Astrocyte (in vitro differentiated cells and primary cell): ENCODE measurements at regions not wholly inside any gene's neighbourhood (a gene's known extent, or its start where the extent isn't known, plus 50 kb on each side); places are given as distances from the start of the nearest gene placed in this dataset.
A peak's percentile ranks its signal among the peaks of the same experiment; 100 is the strongest.

Experiments
- DNase-seq: peaks from one replicate; pipeline ENCODE4 v3.0.0-alpha.2; 2010; ENCODE audit warnings: low read depth
- FAIRE-seq: peaks from 2 replicates; lab custom pipeline; 2011; peaks lifted over from hg19 to GRCh38; lab: Jason Lieb, UNC
- H2AFZ ChIP-seq: 2 replicates; pipeline ENCODE4 v1.6.0; 2012; ENCODE audit warnings: low read depth, low read length, inconsistent platforms
- H3K27ac ChIP-seq: 2 replicates; pipeline ENCODE4 v1.5.1; 2011; ENCODE audit warnings: low read depth, low read length, inconsistent platforms
- H3K27me3 ChIP-seq: 2 replicates; pipeline ENCODE4 v1.6.0; 2011; ENCODE audit warnings: low read length, inconsistent platforms; ENCODE audit not compliant: insufficient read depth
- H3K36me3 ChIP-seq: 2 replicates; pipeline ENCODE4 v1.5.1; 2011; ENCODE audit warnings: low read length, inconsistent platforms; ENCODE audit not compliant: insufficient read depth
- H3K4me1 ChIP-seq: 2 replicates; pipeline ENCODE4 v1.5.1; 2011; ENCODE audit warnings: low read length, inconsistent platforms; ENCODE audit not compliant: insufficient read depth
- H3K4me2 ChIP-seq: 2 replicates; pipeline ENCODE4 v1.6.0; 2012; ENCODE audit warnings: low read length, inconsistent platforms
- H3K4me3 ChIP-seq: 2 replicates; pipeline ENCODE4 v1.5.1; 2011; ENCODE audit warnings: low read depth, mild to moderate bottlenecking, low read length, inconsistent platforms; ENCODE audit not compliant: insufficient read depth
- H3K79me2 ChIP-seq: 2 replicates; pipeline ENCODE4 v1.6.0; 2012; ENCODE audit warnings: mild to moderate bottlenecking, low read length, inconsistent platforms; ENCODE audit not compliant: insufficient read depth
- H3K9ac ChIP-seq: 2 replicates; pipeline ENCODE4 v1.6.0; 2012; ENCODE audit warnings: mild to moderate bottlenecking, low read length, inconsistent platforms
- H3K9me3 ChIP-seq: 2 replicates; pipeline ENCODE4 v1.5.1; 2012; ENCODE audit warnings: low read depth, mild to moderate bottlenecking, low read length, inconsistent platforms; ENCODE audit not compliant: insufficient read depth
- H4K20me1 ChIP-seq: 2 replicates; pipeline ENCODE4 v1.6.0; 2012; ENCODE audit warnings: low read length, inconsistent platforms; ENCODE audit not compliant: insufficient read depth
- H3K27ac Mint-ChIP-seq: one replicate; pipeline ENCODE4 v1.8.0; 2021; ENCODE audit warnings: mild to moderate bottlenecking, mixed read lengths; ENCODE audit not compliant: unreplicated experiment
- H3K27me3 Mint-ChIP-seq: one replicate; pipeline ENCODE4 v1.8.0; 2021; ENCODE audit warnings: low read depth, mixed read lengths; ENCODE audit not compliant: unreplicated experiment
- H3K36me3 Mint-ChIP-seq: one replicate; pipeline ENCODE4 v1.8.0; 2021; ENCODE audit warnings: low read depth, mixed read lengths; ENCODE audit not compliant: unreplicated experiment
- H3K4me1 Mint-ChIP-seq: one replicate; pipeline ENCODE4 v1.8.0; 2021; ENCODE audit warnings: low read depth, mixed read lengths; ENCODE audit not compliant: unreplicated experiment
- H3K4me3 Mint-ChIP-seq: one replicate; pipeline ENCODE4 v1.8.0; 2021; ENCODE audit warnings: mild to moderate bottlenecking, moderate library complexity, mixed read lengths; ENCODE audit not compliant: unreplicated experiment
- H3K9me3 Mint-ChIP-seq: one replicate; pipeline ENCODE4 v1.8.0; 2021; ENCODE audit warnings: mild to moderate bottlenecking, mixed read lengths; ENCODE audit not compliant: unreplicated experiment
- CTCF ChIP-seq: IDR thresholded peaks from 2 replicates; pipeline ENCODE4 v1.5.1; 2011; ENCODE audit warnings: low read depth, mild to moderate bottlenecking, inconsistent platforms, low read length, moderate library complexity; ENCODE audit not compliant: insufficient read depth
- EZH2 ChIP-seq: IDR thresholded peaks from 2 replicates; pipeline ENCODE4 v1.6.1; 2012; ENCODE audit warnings: mild to moderate bottlenecking, low read length, inconsistent platforms; ENCODE audit not compliant: insufficient read depth

DNA sequence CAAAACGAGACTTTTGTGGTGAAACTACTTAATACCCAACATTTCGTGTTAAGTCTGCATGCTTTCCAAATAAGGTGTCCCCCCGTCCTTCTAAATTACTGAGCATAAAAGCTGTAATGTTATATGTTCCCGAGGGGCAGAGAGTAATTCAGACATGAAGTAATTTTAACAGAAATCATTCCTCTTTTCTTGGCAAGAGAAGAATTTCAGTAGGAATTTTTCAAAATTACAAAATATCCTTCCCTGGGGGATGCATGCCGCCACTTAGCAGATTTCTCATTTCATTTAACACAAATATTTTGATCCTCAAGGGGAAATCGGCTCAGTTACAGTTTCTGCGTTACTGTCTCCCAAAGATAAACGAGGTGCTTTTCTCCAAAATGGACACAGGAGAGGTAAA lies 213.2 kb upstream of the RHOBTB1 start:
- H3K4me1 Mint-ChIP-seq, result no peaks in the 10 kb centered on the region
- H3K4me3 ChIP-seq, result no peak overlapping the region
- no peaks in the 10 kb centered on the region for H3K79me2 ChIP-seq
- no peaks in the 10 kb centered on the region for H3K27me3 ChIP-seq
- no peaks in the 10 kb centered on the region for H3K9me3 ChIP-seq
- H3K4me1 ChIP-seq, result no peaks in the 10 kb centered on the region
- H3K4me3 Mint-ChIP-seq, result no peak overlapping the region
- TF ChIP-seq CTCF (no peak), EZH2 (no peak)
- no peak overlapping the region for H3K27ac Mint-ChIP-seq
- H3K27me3 Mint-ChIP-seq, result no peaks in the 10 kb centered on the region
- H4K20me1 ChIP-seq, result no peaks in the 10 kb centered on the region
- no peaks in the 10 kb centered on the region for H3K36me3 Mint-ChIP-seq
- no peak overlapping the region for H3K9ac ChIP-seq
- no peak overlapping the region for H3K4me2 ChIP-seq
- no peak overlapping the region for H3K27ac ChIP-seq
- no peak overlapping the region for H2AFZ ChIP-seq
- H3K9me3 Mint-ChIP-seq, result no peaks in the 10 kb centered on the region
- H3K36me3 ChIP-seq, result no peaks in the 10 kb centered on the region
- FAIRE-seq (no peak), DNase-seq (no peak)

- Mint-ChIP-seq H3K27ac (no peak overlapping the region), H3K4me1 (no peaks in the 10 kb centered on the region)
- H2AFZ ChIP-seq, result no peak overlapping the region
These were observed 209.8 kb upstream of the RHOBTB1 start for GRCh38 chr10:61153771-61154170.

More at GRCh38 chr10:61153771-61154170, 209.8 kb upstream of the RHOBTB1 start:
- Histone ChIP-seq H3K27me3 (no peaks in the 10 kb centered on the region), H3K4me1 (no peaks in the 10 kb centered on the region), H3K9me3 (no peaks in the 10 kb centered on the region), H3K36me3 (no peaks in the 10 kb centered on the region), H3K9ac (no peak overlapping the region), H3K4me2 (no peak overlapping the region), H3K27ac (no peak overlapping the region), H3K4me3 (no peak overlapping the region), H3K79me2 (no peaks in the 10 kb centered on the region), H4K20me1 (no peaks in the 10 kb centered on the region)
- TF ChIP-seq CTCF, result no peak
- TF ChIP-seq EZH2, result no peak
- H3K9me3 Mint-ChIP-seq, result no peaks in the 10 kb centered on the region
- H3K27me3 Mint-ChIP-seq, result no peaks in the 10 kb centered on the region
- FAIRE-seq (no peak), DNase-seq (peak; percentile 50)
- no peaks in the 10 kb centered on the region for H3K36me3 Mint-ChIP-seq
- no peak overlapping the region for H3K4me3 Mint-ChIP-seq
